Lower leg skin (tissue), 4 donors: ENCODE measurements at regions not wholly inside any gene's neighbourhood (a gene's known extent, or its start where the extent isn't known, plus 50 kb on each side); places are given as distances from the start of the nearest gene placed in this dataset.

Experiments used
- DNase-seq, 2 donors: peaks; one replicate each; pipeline ENCODE4 v3.0.0-alpha.2; 2019; ENCODE audit warnings: low spot score in 2 of 2
- H3K4me3 ChIP-seq: fragments of 200-600 bp; sonication (generic); 2 replicates; pipeline ENCODE4 v1.5.1; 2017; ENCODE audit warnings: mild to moderate bottlenecking, low read depth; ENCODE audit not compliant: poor library complexity, severe bottlenecking
- POLR2A ChIP-seq, 2 donors: fragments of 450-650 bp; IDR thresholded peaks; one replicate each; pipeline ENCODE4 v1.6.1; 2016 to 2017; ENCODE audit warnings: antibody characterized with exemption in 2 of 2, mild to moderate bottlenecking in 1 of 2, moderate library complexity in 1 of 2
- WGBS, 2 donors: methylation state at CpG; one replicate each; pipeline ENCODE4 v1.1.5; 2018; 5-methylcytosine and 5-hydroxymethylcytosine counted together
- intact Hi-C: fragments of 100-400 bp; cut with DNase I; formaldehyde crosslinking; loops from one replicate; pipeline ENCODE4 v1.15.0; 2023; ENCODE audit warnings: low total_unique reads
- TF ChIP-seq, protein P1 (sequence below), 3 donors: fragments of 450-650 bp; IDR thresholded peaks; one replicate each; pipeline ENCODE4 v1.5.1; 2016; ENCODE audit warnings: antibody characterized with exemption in 3 of 3, mild to moderate bottlenecking in 3 of 3, moderate library complexity in 2 of 3

DNA sequence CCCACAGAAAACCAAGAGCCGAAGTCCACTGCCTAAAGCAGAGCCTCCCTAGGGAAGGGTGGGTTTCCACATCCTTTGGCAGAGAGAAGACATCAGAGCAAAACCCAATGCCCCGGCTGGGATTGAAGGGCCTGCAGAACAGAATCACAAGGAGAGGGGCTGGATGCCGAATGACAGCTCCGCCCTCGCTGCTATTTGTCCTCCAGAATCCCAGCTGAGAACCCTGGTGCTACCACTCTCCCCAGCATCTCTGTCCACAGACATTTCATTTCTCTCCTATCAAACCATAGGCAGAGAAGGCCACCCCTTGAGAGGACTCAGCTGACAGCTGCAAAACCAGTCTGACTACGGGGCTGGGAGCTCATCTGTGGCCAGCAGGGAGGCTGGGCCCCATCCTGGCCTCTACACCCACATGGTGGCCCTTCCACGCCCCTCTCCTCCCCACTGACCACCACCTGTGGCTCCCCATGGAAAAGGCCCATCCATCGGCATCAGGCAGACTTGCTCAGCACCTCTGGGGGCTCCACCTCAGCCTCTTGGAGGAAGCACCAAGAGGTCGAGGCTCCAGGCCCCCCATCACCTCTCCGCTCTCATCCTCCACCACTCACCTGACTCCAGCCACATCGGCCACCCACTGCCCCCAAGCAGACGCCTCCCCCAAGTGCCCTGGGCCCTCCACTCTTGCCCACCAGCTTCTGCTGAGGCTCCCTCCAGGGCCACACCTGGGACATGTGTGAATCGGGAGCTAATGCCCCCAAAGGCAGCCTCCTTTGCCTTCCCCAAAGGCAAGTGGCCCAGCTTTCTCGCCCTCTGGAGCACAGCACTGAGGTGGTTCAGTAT, 288.5 kb downstream of the C16orf95 start:
- WGBS, 2 donors, result 85 to 86% methylated on average over 14 of the region's 14 CpGs
- TF ChIP-seq, protein P1, sequence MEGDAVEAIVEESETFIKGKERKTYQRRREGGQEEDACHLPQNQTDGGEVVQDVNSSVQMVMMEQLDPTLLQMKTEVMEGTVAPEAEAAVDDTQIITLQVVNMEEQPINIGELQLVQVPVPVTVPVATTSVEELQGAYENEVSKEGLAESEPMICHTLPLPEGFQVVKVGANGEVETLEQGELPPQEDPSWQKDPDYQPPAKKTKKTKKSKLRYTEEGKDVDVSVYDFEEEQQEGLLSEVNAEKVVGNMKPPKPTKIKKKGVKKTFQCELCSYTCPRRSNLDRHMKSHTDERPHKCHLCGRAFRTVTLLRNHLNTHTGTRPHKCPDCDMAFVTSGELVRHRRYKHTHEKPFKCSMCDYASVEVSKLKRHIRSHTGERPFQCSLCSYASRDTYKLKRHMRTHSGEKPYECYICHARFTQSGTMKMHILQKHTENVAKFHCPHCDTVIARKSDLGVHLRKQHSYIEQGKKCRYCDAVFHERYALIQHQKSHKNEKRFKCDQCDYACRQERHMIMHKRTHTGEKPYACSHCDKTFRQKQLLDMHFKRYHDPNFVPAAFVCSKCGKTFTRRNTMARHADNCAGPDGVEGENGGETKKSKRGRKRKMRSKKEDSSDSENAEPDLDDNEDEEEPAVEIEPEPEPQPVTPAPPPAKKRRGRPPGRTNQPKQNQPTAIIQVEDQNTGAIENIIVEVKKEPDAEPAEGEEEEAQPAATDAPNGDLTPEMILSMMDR (IDR thresholded peaks at IDR 0.05), result no peak
- no peak for TF ChIP-seq POLR2A (IDR thresholded peaks at IDR 0.05)
- no peak overlapping the region for H3K4me3 ChIP-seq
- intact Hi-C loops, result no loop called here
- no peak for DNase-seq

DNA sequence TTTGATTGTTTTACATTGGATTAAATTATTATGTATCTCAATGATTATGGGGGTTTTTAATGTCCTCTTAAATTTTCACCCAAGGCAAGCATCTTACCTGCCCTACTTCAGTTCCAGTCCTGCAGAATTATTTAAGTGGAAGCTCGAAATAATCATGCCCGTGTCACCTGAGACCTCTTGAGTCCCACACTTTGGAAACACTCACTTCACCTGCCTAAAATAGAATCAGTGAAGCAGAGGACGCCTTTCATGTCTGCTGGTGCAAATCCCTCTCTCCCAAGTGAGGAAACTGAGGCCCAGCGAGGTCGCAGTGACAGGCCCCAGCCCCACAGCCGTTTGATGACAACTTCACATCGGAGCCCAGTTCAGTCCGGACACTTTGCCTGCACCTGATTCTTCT, 284.6 kb downstream of the C16orf95 start:
- 69 to 75% methylated on average over 8 of the region's 8 CpGs for WGBS, 2 donors
- no peak overlapping the region for H3K4me3 ChIP-seq
- TF ChIP-seq POLR2A (IDR thresholded peaks at IDR 0.05), result no peak
- TF ChIP-seq, protein P1 (IDR thresholded peaks at IDR 0.05), result no peak
- intact Hi-C loops, result no loop called here
- DNase-seq, result no peak

GRCh38 chr16:87033021-87033471, 284.1 kb downstream of the C16orf95 start:
- no peak overlapping the region for H3K4me3 ChIP-seq
- no peak for TF ChIP-seq POLR2A (IDR thresholded peaks at IDR 0.05)
- TF ChIP-seq, protein P1 (IDR thresholded peaks at IDR 0.05), result no peak
- no peak for DNase-seq
- WGBS, 2 donors, result 68 to 75% methylated on average over 15 of the region's 15 CpGs
- intact Hi-C loops, result no loop called here

GRCh38 chr16:87033541-87034300, 283.5 kb downstream of the C16orf95 start:
- no peak for TF ChIP-seq POLR2A (IDR thresholded peaks at IDR 0.05)
- TF ChIP-seq, protein P1 (IDR thresholded peaks at IDR 0.05), result no peak
- 84% methylated on average over 18 of the region's 18 CpGs for WGBS, 2 donors
- DNase-seq, result no peak
- H3K4me3 ChIP-seq, result no peak overlapping the region
- intact Hi-C loops, result no loop called here

DNA sequence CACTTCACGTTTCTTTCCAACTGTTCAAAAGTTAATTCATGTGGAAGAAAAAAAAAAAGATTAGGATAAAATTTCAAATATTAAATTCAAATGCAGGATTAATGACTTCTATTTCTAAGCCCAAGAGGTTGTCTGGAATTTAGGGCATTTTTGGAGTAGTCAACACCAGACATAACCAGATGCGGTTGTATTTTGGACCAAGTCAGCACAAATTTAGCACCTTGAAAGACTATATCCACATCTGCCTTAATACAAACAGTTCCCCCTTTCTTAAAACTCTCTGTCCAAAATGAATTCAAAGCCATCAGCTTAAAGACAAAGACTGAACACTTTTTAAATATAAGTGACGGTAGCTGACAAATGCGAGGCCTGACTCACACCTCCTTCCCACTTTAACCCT, 282.9 kb downstream of the C16orf95 start:
- no peak for DNase-seq
- TF ChIP-seq, protein P1 (IDR thresholded peaks at IDR 0.05), result no peak
- no peak for TF ChIP-seq POLR2A (IDR thresholded peaks at IDR 0.05)
- H3K4me3 ChIP-seq, result no peak overlapping the region
- WGBS, 2 donors, result 57 to 60% methylated on average over 4 of the region's 4 CpGs
- intact Hi-C loops, result no loop called here
